Chondrocyte (in vitro differentiated cells): ENCODE measurements at regions not wholly inside any gene's neighbourhood (a gene's known extent, or its start where the extent isn't known, plus 50 kb on each side); places are given as distances from the start of the nearest gene placed in this dataset.

Experiments used
- DNase-seq: peaks from one replicate; pipeline ENCODE4 v3.0.0; 2021; ENCODE audit warnings: mixed read lengths, low spot score
- H3K27ac Mint-ChIP-seq: one replicate; pipeline ENCODE4 v1.8.0; 2021; ENCODE audit warnings: mild to moderate bottlenecking, moderate library complexity, mixed read lengths; ENCODE audit not compliant: unreplicated experiment
- H3K27me3 Mint-ChIP-seq: 2 replicates; pipeline ENCODE4 v1.8.0; 2021; ENCODE audit warnings: low read depth, mixed read lengths
- H3K36me3 Mint-ChIP-seq: 2 replicates; pipeline ENCODE4 v1.8.0; 2021; ENCODE audit warnings: low read depth, mixed read lengths
- H3K4me1 Mint-ChIP-seq: 2 replicates; pipeline ENCODE4 v1.8.0; 2021; ENCODE audit warnings: low read depth, mild to moderate bottlenecking, mixed read lengths
- H3K4me3 Mint-ChIP-seq: one replicate; pipeline ENCODE4 v1.8.0; 2021; ENCODE audit warnings: mild to moderate bottlenecking, moderate library complexity, mixed read lengths; ENCODE audit not compliant: unreplicated experiment
- H3K9me3 Mint-ChIP-seq: 2 replicates; pipeline ENCODE4 v1.8.0; 2021; ENCODE audit warnings: low read depth, mixed read lengths
- TF ChIP-seq, protein P1 (sequence below): fragments of 200-600 bp; sonication (generic); IDR thresholded peaks from 2 replicates; pipeline ENCODE4 v1.5.0; 2021; ENCODE audit warnings: antibody characterized with exemption, mild to moderate bottlenecking, moderate library complexity

DNA sequence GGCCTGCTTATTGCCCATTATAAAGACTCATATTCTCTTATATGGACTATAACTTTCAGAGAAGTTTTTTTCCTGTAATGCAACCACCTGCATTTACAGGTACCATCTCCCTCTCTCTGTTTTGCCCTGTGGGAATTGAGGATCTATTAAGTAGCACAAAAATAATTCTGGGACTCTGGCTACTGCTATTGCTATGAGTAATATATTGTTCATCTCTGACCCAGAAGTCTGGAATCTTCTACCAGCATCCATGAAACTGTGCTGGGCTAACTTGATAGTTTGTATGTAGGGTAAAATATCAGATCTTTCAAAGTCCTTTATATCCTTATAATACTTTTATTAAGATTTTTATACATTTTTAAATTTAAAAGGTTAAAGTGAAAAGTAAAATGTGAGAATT, 607.2 kb downstream of the EFNA5 start:
- Mint-ChIP-seq H3K36me3 (no peaks in the 10 kb centered on the region), H3K4me3 (no peak overlapping the region), H3K4me1 (peaks cover 12% of the 10 kb centered on the region), H3K27me3 (no peaks in the 10 kb centered on the region), H3K9me3 (no peaks in the 10 kb centered on the region), H3K27ac (no peak overlapping the region)
- DNase-seq: no peak
- TF ChIP-seq, protein P1, sequence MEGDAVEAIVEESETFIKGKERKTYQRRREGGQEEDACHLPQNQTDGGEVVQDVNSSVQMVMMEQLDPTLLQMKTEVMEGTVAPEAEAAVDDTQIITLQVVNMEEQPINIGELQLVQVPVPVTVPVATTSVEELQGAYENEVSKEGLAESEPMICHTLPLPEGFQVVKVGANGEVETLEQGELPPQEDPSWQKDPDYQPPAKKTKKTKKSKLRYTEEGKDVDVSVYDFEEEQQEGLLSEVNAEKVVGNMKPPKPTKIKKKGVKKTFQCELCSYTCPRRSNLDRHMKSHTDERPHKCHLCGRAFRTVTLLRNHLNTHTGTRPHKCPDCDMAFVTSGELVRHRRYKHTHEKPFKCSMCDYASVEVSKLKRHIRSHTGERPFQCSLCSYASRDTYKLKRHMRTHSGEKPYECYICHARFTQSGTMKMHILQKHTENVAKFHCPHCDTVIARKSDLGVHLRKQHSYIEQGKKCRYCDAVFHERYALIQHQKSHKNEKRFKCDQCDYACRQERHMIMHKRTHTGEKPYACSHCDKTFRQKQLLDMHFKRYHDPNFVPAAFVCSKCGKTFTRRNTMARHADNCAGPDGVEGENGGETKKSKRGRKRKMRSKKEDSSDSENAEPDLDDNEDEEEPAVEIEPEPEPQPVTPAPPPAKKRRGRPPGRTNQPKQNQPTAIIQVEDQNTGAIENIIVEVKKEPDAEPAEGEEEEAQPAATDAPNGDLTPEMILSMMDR: no peak

DNA sequence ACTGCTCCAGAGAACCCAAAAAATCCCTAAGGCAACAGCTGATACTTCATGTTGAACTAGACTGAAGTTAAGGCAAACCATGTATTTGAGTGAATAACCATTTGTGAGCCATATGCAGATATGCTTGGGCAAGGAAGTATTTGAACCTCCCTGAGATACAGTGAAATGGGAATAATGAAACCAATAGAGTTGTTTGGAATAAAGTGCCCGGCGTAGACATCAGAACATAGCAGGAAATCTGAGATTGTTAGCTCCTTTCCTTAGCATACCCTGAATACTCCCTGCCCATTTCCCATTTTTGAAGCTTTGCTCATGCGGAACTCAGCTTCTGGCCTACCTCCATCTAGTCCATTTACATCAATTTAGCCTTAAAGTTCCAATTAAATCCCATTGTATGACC, 611.9 kb downstream of the EFNA5 start:
- Mint-ChIP-seq H3K4me1 (peaks cover 12% of the 10 kb centered on the region), H3K36me3 (no peaks in the 10 kb centered on the region), H3K27me3 (no peaks in the 10 kb centered on the region), H3K9me3 (no peaks in the 10 kb centered on the region), H3K4me3 (no peak overlapping the region), H3K27ac (no peak overlapping the region)
- TF ChIP-seq, protein P1: no peak
- no peak for DNase-seq

DNA sequence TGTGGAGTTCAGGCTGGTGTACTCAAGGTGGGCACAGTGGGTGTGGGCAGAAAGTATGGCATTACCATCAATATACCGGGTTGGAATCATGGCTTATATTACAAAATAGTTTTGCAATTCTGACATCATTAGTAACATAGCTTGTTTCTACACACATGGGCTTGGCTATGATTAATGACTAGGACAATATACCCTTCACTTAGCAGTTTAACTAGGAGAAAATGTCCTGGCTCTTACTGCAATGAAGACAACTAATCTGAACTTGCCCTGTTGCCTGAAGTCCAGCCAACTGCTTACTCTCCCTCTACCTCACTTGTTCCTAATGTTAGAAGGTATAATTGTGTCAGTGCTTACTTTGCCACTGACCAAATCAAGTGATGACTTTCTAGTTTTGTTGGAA, 612.5 kb downstream of the EFNA5 start:
- TF ChIP-seq, protein P1: no peak
- Mint-ChIP-seq H3K27ac (no peak overlapping the region), H3K36me3 (no peaks in the 10 kb centered on the region), H3K4me3 (no peak overlapping the region), H3K27me3 (no peaks in the 10 kb centered on the region), H3K9me3 (no peaks in the 10 kb centered on the region), H3K4me1 (peaks cover 12% of the 10 kb centered on the region)
- no peak for DNase-seq

GRCh38 chr5:107056278-107056677, 614.5 kb downstream of the EFNA5 start:
- H3K4me1 Mint-ChIP-seq: peaks cover 10% of the 10 kb centered on the region
- no peak for DNase-seq
- no peak overlapping the region for H3K4me3 Mint-ChIP-seq
- H3K9me3 Mint-ChIP-seq: no peaks in the 10 kb centered on the region
- H3K27me3 Mint-ChIP-seq: no peaks in the 10 kb centered on the region
- TF ChIP-seq, protein P1: no peak
- no peaks in the 10 kb centered on the region for H3K36me3 Mint-ChIP-seq
- no peak overlapping the region for H3K27ac Mint-ChIP-seq

DNA sequence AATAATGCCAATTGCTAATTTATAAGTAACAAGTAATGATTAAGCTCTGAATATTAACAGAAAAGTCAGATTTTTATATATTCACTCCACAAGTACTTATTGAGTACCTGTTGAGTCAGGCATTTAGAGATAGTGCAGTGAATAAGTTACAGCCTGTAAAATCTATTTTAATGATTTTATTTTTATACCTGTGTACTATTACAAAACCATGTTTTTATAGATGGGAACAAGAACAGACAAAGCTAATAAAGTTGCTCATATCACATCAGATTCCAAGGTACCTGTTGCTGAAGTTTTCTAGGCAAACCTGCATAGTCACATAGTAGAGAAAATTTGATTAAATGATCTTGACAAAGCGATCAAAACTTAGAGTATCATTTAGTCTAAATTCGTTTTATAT, 623.7 kb downstream of the EFNA5 start:
- TF ChIP-seq, protein P1: no peak
- H3K27ac Mint-ChIP-seq: no peak overlapping the region
- peaks cover 2% of the 10 kb centered on the region for H3K36me3 Mint-ChIP-seq
- H3K4me3 Mint-ChIP-seq: no peak overlapping the region
- peaks cover 3% of the 10 kb centered on the region for H3K9me3 Mint-ChIP-seq
- H3K4me1 Mint-ChIP-seq: no peaks in the 10 kb centered on the region
- no peak for DNase-seq
- H3K27me3 Mint-ChIP-seq: no peaks in the 10 kb centered on the region
